Activated CD4-positive, alpha-beta T cell treated with anti-CD3 and anti-CD28 coated beads for 48 hours (primary cell): ENCODE measurements at regions not wholly inside any gene's neighbourhood (a gene's known extent, or its start where the extent isn't known, plus 50 kb on each side); places are given as distances from the start of the nearest gene placed in this dataset.
"Not testable (repeated sequence)": the region's sequence is repeated elsewhere in the genome, so short reads cannot be mapped to it uniquely, and the experiment has no call there.

ENCODE experiments used
- DNase-seq: peaks from one replicate; pipeline ENCODE4 v3.0.0-alpha.2; 2020

DNA sequence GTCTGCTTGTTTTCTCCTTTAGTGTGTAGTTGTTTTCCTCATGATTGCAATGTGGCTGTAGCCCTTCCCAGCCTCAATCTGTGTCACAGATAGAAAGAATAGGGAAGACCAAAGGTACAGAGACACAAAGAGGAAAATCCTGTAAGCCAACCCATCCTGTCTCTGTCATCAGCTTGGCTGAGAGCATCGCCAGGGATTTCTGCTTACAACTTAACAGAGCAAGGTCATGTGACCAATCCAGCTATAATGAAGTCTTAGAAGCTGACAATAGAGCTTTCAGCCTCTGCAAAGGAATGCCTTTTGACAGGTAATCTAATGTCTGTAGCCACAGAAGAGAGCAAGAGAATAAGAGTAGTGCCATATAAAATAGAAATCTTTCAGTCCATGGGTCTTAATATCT lies 1598.0 kb upstream of the AGA start:
- no peak for DNase-seq

DNA sequence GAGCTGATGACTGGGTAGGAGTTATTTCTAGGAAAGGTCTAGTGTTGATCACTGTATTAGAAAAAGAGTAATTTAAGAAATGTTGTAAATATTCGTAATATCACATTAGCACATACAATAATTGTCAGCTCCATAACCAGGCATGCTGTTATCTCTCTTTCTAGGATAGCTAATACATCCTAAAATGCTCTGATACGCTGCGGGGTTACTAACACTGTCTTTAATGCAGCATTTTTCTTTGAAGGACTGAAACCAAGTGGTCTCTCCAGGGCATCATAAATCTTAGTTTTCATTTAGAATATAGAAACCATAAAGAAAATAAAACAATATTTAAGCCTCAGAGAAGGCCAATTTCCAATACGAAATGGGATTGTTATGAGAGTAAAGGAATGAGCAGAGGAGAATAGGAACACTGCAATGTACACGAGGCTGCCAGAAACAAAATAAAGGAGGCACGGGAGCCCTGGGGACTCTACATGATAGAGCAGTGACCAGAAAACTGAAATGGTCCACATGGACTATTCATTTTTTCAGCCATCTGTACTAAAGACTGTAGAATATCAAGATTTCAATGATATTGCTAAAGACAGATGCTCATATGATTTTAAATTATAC lies 1606.7 kb upstream of the AGA start:
- DNase-seq, result no peak

DNA sequence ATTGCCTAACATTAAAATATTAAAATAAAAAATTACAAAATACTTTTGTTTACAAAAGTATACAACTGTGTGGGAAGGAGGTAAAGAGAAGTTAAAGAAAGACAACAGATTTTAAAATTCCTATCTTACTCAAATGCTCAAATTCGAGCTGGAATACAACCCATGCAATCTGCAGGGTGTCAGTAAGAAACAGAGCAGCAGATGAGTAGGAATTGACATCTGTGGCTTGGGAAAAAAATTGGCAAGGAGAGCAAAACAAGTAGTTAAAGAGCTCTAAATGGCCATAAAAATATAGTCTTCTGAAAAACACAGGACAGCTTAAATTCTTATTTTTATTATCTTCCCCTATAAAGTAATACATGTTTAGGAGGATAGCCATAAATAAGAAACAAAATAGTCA lies 1609.0 kb upstream of the AGA start:
- DNase-seq, result no peak

GRCh38 chr4:179059396-179059795 lies 1617.2 kb upstream of the AGA start:
- no peak for DNase-seq

DNA sequence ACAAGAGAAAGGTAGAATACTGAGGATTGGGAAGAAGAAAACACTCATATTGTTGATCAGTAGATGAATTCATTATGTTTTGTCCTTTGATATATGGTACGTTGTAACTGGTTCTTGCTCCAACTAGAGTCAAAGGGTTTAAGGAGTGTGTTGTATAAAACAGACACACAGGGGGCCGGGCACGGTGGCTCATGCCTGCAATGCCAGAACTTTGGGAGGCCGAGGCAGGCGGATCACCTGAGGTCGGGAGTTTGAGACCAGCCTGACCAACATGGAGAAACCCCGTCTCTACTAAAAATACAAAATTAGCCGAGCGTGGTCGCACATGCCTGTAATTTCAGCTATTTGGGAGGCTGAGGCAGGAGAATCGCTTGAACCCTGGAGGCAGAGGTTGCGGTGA lies 1624.0 kb upstream of the AGA start:
- DNase-seq, result not testable (repeated sequence)

DNA sequence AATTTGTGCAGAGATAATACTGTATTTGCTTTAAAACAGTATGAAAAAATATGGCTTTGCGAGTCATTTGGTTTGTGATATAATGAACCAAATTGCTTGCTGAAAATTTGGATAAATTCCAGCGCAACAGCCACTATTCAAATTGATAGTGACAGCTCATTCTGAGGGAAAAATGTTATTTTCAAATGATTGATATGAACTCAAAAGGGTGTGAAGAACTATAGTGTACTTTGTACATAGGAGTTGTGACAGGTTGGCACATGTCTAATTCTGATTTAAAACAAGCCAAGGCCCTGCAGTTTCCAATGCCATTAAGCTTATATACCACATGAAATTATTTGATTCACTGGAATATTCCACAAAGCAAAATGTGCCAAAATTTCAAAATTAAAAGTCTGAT lies 1628.9 kb upstream of the AGA start:
- DNase-seq, result no peak

- no peak for DNase-seq
Observed at GRCh38 chr4:179076865-179077264, 1634.6 kb upstream of the AGA start.

GRCh38 chr4:179095585-179096221 lies 1653.5 kb upstream of the AGA start:
- DNase-seq, result peak; percentile 5

- no peak for DNase-seq
Observed at GRCh38 chr4:179097741-179098140, 1655.5 kb upstream of the AGA start.

DNA sequence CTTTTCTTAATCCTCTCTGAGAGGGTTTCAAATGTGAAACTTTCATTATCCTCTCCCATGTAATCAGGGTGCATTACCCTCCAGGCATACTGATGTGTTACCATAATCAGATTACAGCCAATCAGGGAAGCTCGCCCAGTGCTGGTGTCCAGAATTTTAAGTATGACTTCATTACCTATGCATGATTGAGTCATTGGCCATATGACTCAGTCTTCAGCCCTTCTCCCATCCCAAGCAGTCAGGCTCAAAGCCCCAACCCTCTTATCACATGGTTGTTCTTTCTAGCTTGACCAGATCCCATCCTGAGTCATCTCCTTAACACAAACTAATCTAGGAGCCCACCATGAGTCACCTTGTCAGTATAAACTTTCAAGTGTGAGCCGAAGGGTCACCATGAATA lies 1668.1 kb upstream of the AGA start:
- DNase-seq, result no peak

DNA sequence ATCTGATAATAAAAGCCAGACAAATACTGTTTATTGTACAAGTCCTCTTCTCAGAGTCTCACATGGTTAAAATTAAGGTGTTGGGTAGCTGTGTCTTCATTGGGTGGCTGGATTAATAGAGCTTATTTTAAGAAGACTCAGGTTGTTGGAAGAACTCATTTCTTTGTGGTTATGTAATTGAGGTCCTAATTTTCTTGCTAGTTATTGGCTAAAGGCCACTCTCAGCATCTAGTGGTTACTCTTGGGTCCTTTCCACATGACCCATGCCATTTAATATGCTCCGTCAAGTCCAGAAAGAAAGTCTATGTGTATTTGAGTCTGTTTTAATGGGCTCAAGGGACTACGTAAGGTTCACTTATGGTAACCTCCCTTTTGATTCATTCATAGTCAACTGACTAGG lies 1668.6 kb upstream of the AGA start:
- no peak for DNase-seq

GRCh38 chr4:179112441-179113170 lies 1670.4 kb upstream of the AGA start:
- no peak for DNase-seq

GRCh38 chr4:179114615-179115014 lies 1672.4 kb upstream of the AGA start:
- no peak for DNase-seq

DNA sequence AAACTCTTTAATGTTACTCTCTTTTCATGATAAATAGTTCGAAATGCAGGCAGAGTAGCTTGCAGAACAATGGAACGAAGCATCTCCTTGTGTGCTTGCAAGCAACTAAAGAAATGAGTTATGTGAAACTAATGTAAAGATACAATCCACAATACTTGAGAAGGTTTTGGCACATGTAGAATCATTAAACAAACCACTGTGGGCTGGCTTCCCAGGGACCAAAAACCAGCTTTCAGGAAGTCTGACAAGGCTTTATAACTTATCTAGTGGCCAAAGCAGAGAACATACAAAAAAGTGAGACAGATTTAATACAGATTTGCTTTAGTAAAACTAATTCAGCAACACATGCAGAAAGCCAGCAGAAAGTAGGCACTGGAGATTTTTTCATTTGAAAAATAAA lies 1673.8 kb upstream of the AGA start:
- DNase-seq, result no peak

DNA sequence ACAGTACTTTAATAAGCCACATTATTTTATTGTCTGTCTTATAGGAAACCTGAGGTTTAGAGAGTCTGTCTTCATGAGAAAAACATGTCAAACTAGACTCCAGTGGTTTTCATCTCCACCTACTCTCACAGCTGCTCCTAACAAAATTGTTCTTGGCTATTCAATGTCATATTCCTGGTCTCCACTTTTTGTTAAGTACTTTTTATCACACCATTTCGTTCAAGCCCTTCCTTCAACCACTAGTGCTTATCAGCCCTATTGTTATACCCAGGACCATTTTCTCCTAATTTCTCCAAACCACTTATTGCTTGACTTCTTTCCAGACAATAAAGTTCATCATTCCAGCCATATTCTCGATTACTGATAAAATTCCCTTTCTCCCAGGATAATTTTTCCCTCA lies 1674.3 kb upstream of the AGA start:
- no peak for DNase-seq

DNA sequence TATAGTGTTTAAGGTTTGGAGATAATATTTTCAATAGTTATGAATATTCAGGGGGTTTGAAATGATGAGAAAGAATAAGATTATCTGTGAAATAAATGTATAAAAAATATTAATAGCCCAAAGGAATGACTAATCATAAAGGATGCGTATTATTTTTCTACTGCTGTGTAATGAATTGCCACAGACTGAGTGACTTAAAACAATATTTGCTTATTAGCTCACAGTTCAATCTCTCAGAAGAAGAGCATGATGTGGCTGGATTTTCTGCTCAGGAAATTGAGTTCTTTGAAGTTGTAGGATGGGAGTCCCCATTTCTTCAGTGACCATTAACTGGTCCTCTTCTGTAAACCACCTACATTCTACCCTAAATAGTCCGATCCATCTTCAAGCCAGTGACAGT lies 1680.8 kb upstream of the AGA start:
- DNase-seq, result no peak

DNA sequence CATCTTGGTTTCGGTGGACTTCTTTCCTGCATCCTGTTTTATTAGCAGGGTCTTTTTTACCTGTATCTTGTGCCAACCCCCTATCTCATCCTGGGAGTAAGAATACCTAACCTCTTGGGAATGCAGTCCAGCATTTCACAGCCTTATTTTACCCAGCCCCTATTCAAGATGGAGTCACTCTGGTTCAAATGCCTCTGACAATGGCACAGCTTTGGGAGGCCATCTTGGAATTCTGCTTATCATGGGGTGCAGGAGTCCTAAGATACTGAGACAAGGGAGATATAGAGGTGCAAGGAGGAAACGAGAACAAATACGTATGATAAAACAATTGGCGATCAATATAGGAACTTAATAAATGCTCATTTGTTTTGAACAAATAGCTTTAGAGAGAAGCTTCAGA lies 1682.2 kb upstream of the AGA start:
- no peak for DNase-seq

DNA sequence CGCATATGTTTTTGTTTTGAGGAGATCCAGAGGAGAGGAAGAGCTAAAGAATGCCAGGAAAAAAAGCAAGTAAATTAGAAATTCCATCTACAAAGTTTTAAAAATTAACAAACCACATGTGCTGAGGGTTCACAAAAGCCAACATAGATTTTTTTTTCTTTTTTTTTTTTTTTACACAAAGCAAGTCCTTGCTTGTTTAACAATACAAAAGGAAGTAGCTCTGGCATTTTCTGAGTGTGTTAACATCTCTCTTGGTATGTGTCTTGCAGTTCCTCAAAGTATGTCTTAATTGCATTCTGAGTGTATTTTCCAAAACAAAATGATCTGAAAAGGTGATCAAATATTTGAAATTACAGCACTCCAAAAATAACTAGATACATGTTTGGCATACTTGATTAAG lies 1682.7 kb upstream of the AGA start:
- no peak for DNase-seq

DNA sequence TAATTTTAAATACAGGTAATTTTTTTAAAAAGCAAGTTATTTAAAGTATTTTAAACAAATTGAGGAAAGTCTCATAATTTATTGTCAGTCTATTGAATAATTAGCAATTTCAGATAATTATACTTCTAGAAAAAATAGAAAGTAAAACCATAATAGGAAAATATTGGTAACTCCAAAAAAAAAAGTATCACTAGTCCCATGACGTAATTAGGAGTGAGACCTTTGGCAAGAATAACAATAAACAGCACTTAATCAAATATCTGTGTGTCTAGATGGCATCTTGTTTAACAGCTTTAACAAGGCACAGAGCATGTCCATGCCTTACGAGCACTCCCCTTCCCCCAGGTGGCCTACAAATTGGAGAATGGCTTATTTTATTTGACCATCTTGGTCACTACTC lies 1683.6 kb upstream of the AGA start:
- no peak for DNase-seq

GRCh38 chr4:179128299-179128698 lies 1686.1 kb upstream of the AGA start:
- no peak for DNase-seq

DNA sequence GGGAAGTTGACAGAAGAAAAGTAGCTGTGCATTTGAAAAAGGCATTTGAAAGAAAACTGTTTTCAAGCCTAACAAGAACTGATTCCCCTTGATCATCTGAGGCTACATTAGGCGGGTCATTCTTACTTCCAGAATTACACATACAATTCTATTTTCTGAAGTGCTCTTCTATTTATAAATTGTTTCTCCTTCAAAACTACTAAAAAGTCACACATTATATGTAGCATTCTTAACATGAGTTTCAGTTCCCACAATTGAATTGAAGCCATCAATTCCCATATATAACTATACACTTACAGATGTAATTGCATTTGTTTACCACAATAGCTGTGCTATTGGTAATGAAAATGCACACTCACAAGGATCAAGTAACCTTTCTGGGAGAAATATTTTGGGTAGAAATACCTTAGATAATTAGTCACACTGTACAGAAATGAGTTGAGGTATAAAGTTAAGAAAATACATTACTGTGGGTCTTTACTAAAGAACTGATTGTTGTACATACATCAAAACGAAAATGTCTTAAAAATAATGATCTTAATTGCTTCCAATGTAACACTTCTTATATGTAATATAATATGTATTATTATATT lies 1688.0 kb upstream of the AGA start:
- no peak for DNase-seq

DNA sequence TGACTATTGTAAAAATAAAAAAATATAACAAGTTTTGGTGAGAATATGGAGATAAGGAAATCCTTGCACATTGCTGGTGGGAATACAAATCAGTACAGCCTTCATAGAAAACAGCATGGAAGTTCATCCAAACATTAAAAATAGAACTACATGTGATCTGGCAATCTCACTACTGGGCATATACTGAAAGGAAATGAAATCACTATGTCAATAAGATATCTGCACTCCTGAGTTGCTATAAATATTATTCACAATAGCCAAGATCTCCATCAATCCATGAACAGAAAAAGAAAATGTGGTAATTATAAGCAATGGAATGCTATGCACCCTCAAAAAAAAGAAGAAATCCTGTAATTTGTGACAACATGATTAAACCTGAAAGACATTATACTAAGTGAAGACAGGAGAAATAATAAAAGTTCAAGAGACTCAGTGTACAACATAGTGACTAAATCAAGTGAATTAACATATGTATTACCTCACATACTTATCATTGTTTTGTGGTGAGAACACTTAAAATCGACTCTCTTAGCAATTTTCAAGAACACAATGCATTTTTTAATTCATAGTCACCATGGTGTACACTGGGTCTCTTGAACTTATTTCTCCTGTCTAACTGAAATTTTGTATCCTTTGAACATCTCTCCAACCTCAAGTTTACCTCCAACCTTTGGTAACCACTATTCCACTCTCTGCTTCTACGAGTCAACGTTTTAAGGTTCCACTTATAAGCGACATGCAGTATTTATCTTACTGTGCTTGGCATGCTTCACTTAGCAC lies 1703.7 kb upstream of the AGA start:
- no peak for DNase-seq

DNA sequence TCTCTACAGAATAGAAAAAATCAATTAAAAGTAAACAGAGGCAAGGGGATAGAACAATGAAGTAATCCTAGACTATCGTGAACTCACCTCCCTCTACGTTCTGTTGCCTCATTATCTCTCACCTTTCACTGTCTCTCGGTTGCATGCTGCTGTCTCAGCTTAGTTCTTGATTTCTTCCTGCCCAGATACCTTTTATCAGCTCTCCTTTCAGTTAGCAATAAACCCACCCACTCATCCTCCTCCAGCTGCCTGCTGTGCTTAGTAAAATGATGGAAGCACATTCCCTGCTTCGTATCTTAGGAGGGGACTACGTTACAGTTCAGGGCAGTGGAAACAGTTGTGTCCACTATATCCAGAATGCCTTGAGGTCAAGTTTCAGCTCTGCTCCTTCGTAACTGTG lies 1709.5 kb upstream of the AGA start:
- DNase-seq, result no peak
